GM21515 (cell line): ENCODE measurements at regions not wholly inside any gene's neighbourhood (a gene's known extent, or its start where the extent isn't known, plus 50 kb on each side); places are given as distances from the start of the nearest gene placed in this dataset.

ENCODE experiments used
- ATAC-seq: cut with Tn5 transposase; IDR thresholded peaks from one replicate; pipeline ENCODE4 v1.9.1; 2021; ENCODE audit not compliant: unreplicated experiment

DNA sequence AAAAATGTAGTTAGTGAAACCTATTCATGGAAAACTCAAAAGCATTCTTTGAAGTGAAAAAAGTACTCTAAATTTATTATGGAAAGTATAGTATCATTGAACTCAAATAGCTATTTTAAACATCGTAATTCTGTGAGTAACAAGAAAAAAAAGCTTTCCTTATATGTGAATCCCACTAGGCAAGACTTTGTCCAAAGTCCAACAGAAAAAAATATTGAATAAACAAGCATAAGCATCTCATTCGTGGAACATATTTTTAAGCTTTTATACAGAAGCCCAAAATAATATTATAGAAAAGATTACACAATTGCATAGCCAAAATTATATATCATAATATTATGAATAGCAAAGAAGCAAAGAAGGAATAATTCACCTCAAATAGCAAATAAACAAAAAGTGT is 79.4 kb upstream of the IFNE start:
- no peak for ATAC-seq

- ATAC-seq, result no peak
These were observed 82.1 kb upstream of the IFNE start for GRCh38 chr9:21564175-21564574.

DNA sequence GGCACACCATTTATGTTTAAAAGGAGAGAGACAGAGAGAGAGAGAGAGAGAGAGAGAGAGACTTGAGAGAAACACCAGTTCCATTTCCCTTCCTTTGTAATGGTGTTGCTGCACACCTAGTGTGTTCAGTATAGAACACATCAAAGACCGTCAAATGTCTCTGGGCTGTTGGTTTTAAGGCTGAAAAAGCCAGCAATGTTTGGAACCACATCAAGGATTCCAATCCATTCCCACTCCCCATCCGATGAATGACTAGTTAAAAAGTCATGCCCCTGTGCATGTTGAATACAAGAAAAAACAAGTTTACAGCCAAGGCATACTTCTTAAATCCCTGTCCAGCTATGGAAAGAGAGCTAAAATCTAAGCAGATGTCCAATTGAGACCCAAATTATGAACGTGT is 83.0 kb upstream of the IFNE start:
- ATAC-seq, result no peak

DNA sequence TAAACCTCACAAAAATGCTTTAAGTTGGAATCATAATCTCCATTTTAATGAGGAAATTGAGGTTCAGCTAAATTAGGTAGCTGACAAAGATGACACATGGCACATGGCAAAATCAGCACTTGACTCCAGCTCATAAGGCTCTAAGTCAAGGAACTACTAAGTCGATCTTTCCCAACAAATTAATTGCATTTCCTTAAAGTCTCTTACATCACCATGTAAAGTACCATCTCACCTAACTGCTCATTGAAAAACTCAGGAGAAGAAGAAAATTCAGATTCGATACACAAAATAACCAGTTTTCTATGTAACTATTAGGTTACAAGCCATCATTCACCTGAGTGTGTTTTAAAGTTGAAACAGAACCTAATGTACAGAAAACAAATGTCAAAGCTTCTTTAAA is 85.8 kb upstream of the IFNE start:
- no peak for ATAC-seq

GRCh38 chr9:21568484-21568883 is 86.4 kb upstream of the IFNE start:
- no peak for ATAC-seq

GRCh38 chr9:21569721-21570120 is 87.6 kb upstream of the IFNE start:
- ATAC-seq, result no peak

DNA sequence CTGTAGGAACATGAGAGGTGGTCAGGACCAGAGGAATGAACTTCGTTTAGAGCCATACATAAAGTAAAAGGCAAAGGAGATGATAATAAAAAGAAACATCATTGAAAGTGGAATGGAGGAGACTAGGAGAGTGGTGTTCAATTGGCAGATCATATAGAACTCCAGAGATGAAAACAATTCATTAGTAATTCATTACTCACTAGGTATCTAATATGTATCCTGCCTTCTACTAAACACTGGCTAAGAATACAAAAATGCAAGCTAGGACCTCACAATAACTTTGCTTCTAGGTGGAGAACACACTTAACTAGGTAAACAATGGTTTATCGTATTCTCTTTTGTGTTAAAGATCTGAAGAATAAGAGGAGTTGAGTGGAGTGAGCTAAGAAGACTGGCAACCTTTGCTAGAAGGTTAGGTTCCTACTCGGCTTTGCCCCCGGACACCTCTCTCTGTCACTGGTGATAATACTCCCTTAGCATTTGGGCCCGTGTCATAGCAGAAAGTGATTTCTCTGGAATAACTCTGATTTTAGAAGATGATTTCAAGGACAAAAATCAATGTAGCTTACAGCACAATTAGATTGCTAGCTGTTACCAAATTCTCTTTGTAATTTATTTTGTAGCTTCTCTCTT is 88.6 kb upstream of the IFNE start:
- ATAC-seq, result no peak

GRCh38 chr9:21574261-21574660 is 92.1 kb upstream of the IFNE start:
- ATAC-seq, result no peak

- no peak for ATAC-seq
These were observed 94.4 kb upstream of the IFNE start for GRCh38 chr9:21576331-21577189.

DNA sequence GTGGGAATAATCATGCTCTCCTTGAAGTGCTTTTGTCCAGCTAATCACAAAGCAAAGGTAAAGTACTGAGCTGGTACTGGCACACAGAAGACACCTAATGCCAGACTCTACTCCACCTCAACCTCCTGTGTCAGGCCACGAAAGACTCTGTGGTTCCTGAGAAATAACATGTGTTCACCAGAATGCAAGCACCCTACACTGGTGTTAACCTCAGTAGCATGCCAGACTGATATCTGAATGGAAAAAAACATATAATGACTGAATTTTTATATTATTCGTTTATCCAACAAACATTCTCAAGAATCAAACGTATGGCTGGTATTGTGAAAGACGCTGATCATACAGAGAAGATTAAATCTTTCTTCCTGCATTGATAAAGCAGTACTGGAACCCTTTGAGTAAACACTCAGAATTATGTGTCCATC is 97.1 kb upstream of the IFNE start:
- no peak for ATAC-seq

- no peak for ATAC-seq
These were observed 97.6 kb upstream of the IFNE start for GRCh38 chr9:21579743-21580142.

GRCh38 chr9:21580636-21581378 is 98.7 kb upstream of the IFNE start:
- no peak for ATAC-seq

DNA sequence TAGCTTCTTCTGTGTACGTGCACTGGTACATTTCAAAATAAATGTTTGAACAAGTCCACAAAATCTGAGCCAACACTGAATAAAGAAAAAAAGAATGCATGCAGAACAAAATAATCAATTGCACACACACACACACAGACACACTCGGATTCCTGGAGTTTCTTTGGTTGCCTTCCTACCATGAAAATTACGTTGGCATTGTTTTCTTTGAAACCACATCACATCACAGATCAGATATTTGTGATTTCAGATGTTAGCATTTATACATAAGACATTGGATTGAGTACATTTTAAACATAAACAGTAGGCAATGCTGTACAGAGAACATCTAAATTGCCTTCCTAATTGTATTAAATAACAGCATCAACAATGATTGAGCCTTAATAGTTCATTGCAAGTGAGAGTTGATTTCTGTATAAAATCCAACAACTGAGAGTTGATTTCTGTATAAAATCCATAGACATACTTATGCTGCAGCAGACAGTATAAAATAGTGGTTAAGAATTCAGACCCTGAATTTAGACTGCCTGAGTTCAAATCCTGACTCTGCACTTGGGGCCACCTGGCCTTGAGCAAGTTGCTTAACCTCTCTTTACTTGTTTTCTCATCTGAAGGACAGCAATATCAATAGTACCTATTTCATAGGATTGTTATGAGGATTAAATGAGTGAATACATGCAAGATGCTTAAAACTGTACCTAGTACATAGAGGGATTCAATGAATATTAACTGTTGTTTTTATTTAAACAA is 101.7 kb upstream of the IFNE start:
- ATAC-seq, result no peak

DNA sequence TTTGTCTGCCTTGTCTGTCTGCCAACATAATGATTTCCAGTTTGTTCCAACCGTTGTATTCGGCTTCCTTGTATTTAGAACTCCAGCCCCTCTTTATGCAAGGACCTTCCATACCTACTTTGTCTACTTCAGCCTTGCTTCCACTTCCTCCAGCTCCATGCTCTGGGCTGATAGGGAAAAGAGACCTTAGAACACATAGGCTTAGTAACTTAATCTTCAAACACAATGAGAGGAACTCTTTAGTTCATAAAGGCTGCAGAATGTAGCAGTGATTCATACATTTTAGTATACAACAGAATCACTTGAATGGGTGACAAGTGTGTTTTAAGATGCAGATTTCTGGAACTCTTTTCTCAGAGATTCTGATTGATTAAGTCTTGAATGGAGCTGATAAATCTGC is 102.8 kb upstream of the IFNE start:
- ATAC-seq, result no peak

GRCh38 chr9:21585756-21586752 is 103.9 kb upstream of the IFNE start:
- no peak for ATAC-seq

GRCh38 chr9:21589344-21590056 is 107.4 kb upstream of the IFNE start:
- ATAC-seq, result no peak

GRCh38 chr9:21590058-21590996 is 108.2 kb upstream of the IFNE start:
- no peak for ATAC-seq
